IMR-90 (cell line): ENCODE measurements at regions not wholly inside any gene's neighbourhood (a gene's known extent, or its start where the extent isn't known, plus 50 kb on each side); places are given as distances from the start of the nearest gene placed in this dataset.

ENCODE experiments used
- POLR2A ChIP-seq: IDR thresholded peaks from 2 replicates; pipeline ENCODE4 v1.6.1; 2012; ENCODE audit warnings: mild to moderate bottlenecking, low read depth, low read length
- RAD21 ChIP-seq: IDR thresholded peaks from 2 replicates; pipeline ENCODE4 v1.6.1; 2012; ENCODE audit warnings: low read length, improper control_type of control experiment
- RFX5 ChIP-seq: IDR thresholded peaks from 2 replicates; pipeline ENCODE4 v1.8.0; 2012; ENCODE audit warnings: low read depth, mild to moderate bottlenecking, low read length, moderate library complexity
- USF2 ChIP-seq: fragments of 150-350 bp; IDR thresholded peaks from 2 replicates; pipeline ENCODE4 v1.6.1; 2017; ENCODE audit warnings: mild to moderate bottlenecking, antibody characterized with exemption, low read length, low read depth
- TF ChIP-seq, protein P1 (sequence below): conservative IDR thresholded peaks from 2 replicates; pipeline ENCODE4 v1.5.1; 2012; ENCODE audit warnings: mild to moderate bottlenecking, low read depth, low read length, improper control_type of control experiment

- TF ChIP-seq POLR2A: no peak
- TF ChIP-seq RFX5: no peak
- TF ChIP-seq, protein P1, sequence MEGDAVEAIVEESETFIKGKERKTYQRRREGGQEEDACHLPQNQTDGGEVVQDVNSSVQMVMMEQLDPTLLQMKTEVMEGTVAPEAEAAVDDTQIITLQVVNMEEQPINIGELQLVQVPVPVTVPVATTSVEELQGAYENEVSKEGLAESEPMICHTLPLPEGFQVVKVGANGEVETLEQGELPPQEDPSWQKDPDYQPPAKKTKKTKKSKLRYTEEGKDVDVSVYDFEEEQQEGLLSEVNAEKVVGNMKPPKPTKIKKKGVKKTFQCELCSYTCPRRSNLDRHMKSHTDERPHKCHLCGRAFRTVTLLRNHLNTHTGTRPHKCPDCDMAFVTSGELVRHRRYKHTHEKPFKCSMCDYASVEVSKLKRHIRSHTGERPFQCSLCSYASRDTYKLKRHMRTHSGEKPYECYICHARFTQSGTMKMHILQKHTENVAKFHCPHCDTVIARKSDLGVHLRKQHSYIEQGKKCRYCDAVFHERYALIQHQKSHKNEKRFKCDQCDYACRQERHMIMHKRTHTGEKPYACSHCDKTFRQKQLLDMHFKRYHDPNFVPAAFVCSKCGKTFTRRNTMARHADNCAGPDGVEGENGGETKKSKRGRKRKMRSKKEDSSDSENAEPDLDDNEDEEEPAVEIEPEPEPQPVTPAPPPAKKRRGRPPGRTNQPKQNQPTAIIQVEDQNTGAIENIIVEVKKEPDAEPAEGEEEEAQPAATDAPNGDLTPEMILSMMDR: no peak
- no peak for TF ChIP-seq RAD21
- no peak for TF ChIP-seq USF2
Measured at GRCh38 chr13:28603043-28603664, 55.8 kb upstream of the POMP start.
